GM23248 (cell line): ENCODE measurements at regions not wholly inside any gene's neighbourhood (a gene's known extent, or its start where the extent isn't known, plus 50 kb on each side); places are given as distances from the start of the nearest gene placed in this dataset.

Source experiments
- EZH2 ChIP-seq: fragments of 200-600 bp; sonication (generic); IDR thresholded peaks from 2 replicates; pipeline ENCODE4 v1.6.1; 2018; ENCODE audit warnings: antibody characterized with exemption, mild to moderate bottlenecking; ENCODE audit not compliant: insufficient read depth, poor library complexity, severe bottlenecking
- EZH2phosphoT487 ChIP-seq: fragments of 200-600 bp; sonication (generic); IDR thresholded peaks from 2 replicates; pipeline ENCODE4 v1.6.1; 2018; ENCODE audit warnings: antibody characterized with exemption, moderate library complexity, mild to moderate bottlenecking, low read depth; ENCODE audit not compliant: insufficient read depth

- TF ChIP-seq EZH2phosphoT487 (no peak), EZH2 (no peak)
Measured at GRCh38 chr5:125393221-125393815, 646.9 kb upstream of the ZNF608 start.
